ENCODE measurements at regions not wholly inside any gene's neighbourhood (a gene's known extent, or its start where the extent isn't known, plus 50 kb on each side); places are given as distances from the start of the nearest gene placed in this dataset.
"Not testable (repeated sequence)": the region's sequence is repeated elsewhere in the genome, so short reads cannot be mapped to it uniquely, and the experiment has no call there.

DNA sequence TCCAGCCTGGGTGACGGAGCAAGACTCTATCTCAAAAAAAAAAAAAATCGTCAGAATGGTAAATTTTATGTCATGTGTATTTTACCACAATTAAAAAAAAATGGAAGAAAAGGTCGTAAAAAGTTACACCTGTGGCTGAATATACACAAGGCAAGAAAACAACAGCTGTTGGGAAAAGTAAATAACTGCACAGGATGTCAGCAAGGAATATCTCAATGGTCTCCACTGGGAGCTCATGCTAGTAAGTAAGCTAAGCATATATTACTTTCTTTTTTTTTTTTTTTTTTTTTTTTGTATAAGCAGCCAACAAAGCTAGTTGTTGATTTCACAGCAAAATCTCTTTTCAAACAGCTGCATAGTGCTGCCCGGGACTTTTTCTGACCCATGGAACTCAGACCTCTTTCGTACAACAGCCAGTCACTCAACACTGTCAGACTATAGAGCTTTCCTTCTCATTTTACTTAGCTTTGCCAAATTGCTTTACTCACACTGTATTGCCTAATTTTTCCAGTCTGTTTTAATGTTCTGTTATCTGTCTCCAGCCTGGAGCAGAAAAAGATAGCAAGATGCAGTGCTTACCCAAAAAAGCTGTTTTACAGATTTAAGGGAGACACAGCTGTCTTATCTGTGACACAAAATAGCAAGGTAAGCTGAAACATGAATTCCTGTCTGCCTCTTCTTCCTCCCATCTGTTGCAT is 175.9 kb downstream of the ENC1 start:
- no peak for DNase-seq (ENCODE audit: extremely low read depth, low read depth, low spot score)

DNA sequence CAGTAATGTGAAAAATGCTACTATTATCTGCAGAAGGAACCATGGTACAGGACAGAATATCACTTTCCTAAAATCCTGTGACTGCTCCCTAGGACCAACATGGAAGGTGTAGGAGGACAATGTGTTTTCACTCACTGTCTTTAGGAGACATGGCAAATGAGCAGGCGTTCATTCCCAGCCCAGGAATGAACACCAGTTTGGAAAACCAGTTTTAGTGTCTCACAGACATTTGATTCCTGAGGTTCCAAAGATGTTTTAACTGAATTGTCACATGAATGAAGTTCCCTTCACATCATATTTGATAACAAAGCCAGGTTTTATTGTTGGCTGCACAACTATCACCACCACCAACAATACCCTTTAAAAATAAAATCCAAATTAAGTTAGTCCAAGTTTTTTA is 178.2 kb downstream of the ENC1 start:
- no peak for DNase-seq (ENCODE audit: extremely low read depth, low read depth, low spot score)

- DNase-seq (ENCODE audit: extremely low read depth, low read depth, low spot score): no peak
Measured at GRCh38 chr5:74461251-74461650, 179.3 kb downstream of the ENC1 start.

DNA sequence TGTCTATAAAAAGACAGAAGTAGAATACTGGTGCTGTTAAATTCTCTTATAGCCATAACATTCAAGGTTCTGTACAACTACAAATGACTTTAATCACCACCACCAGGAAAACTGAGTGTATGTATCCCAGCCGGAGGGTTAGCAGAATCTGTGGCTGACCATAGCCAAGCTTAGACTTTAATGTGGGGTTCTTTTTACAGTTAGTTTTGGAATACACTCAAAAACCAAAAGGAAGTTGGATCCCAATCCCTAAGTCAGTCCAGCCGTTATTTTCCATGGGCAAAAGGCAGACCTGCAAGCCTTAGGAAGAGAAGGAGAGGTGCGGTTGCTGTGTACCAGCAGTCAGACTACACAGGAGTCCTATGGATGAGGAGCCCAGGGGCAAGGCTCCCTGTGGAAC is 179.8 kb downstream of the ENC1 start:
- no peak for DNase-seq (ENCODE audit: extremely low read depth, low read depth, low spot score)

- no peak for DNase-seq (ENCODE audit: extremely low read depth, low read depth, low spot score)
Measured at GRCh38 chr5:74459984-74460383, 180.5 kb downstream of the ENC1 start.

DNA sequence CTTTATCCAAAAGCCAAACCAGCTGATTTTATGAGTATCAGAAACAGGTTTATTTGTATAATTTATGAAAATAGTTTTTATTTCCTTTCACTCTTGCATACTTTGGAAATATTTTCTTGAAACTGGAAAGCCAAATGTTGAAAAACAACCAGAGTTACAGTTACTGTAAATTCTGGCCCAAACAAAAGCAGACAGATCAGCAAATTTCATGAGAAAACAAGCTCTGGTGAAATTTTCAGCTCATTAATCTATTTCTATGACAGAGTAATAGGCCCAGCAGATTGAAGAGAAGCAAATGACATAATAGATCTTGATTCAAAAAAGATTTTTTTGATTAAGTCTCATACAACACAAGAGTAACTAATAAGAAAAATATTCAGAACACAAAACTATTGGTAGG is 182.7 kb downstream of the ENC1 start:
- no peak for DNase-seq (ENCODE audit: extremely low read depth, low read depth, low spot score)

- no peak for DNase-seq (ENCODE audit: extremely low read depth, low read depth, low spot score)
Measured at GRCh38 chr5:74454263-74455030, 186.1 kb downstream of the ENC1 start.

GRCh38 chr5:74452856-74453255 is 187.7 kb downstream of the ENC1 start:
- no peak for DNase-seq (ENCODE audit: extremely low read depth, low read depth, low spot score)

- no peak for DNase-seq (ENCODE audit: extremely low read depth, low read depth, low spot score)
Measured at GRCh38 chr5:74450095-74450494, 190.4 kb downstream of the ENC1 start.

DNA sequence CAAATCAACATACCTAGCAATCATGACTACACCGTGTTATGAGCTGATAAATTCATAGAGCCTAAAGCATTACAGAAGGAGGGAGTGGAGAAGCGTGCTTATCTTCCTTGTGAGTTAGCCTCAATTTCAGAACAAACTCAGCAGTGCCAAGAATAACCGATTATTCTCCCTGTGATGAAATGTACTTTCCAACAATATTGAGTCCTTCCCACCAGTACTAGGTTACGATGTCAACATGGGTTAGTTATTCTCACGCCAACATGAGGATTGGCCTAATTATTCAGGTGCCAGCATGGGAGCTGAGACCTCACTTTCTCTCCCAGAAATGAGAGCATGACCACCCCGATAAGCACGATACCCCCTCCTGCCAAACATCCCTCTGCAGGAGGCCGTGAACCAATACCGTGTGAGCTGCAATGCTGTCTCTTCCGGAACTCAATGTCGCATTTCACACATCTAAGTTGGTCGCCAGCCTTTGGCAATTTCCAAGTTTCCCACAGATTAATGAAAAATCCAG is 193.7 kb downstream of the ENC1 start:
- DNase-seq (ENCODE audit: extremely low read depth, low read depth, low spot score): no peak

DNA sequence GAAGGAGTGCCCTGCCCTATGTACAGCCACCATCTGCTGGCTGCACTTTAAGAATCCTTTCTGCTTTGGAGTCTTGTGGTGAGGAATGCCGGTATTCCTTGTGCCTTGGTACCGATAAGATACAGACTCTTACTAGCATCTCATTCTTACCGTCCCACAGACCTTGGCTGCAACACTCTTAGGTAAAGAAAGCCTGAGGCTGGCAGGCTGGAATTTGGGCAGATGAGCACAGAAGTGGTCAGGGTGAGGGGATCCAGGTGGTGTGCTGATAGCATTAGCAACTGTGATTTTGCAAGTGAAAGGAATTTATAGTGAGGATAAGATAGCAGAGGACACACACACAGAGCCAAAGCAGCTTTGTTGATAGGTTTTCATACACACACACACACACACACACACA is 198.1 kb downstream of the ENC1 start:
- no peak for DNase-seq (ENCODE audit: extremely low read depth, low read depth, low spot score)

DNA sequence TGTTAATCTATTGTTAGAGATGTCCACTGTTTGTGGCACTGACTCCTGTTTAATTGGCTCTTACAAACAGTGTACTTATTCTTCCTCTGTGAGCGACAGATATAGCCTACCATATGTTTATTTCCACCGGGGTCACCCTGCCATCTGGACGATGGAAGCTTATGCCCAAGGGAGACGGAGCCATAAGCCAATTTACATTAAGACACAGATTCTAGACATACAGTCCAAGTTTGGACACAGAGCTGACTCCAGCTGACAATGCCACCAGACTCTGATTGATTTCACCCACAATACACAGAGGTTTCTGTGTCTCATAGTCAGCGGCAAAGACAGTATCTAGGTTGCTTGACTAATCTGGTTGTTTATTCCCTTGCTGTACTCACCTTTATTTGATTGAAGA is 198.9 kb downstream of the ENC1 start:
- no peak for DNase-seq (ENCODE audit: extremely low read depth, low read depth, low spot score)

GRCh38 chr5:74440341-74440740 is 200.2 kb downstream of the ENC1 start:
- no peak for DNase-seq (ENCODE audit: extremely low read depth, low read depth, low spot score)

GRCh38 chr5:74437870-74438269 is 202.7 kb downstream of the ENC1 start:
- DNase-seq (ENCODE audit: extremely low read depth, low read depth, low spot score): not testable (repeated sequence)

- DNase-seq (ENCODE audit: extremely low read depth, low read depth, low spot score): no peak
Measured at GRCh38 chr5:74433896-74434829, 206.4 kb downstream of the ENC1 start.

DNA sequence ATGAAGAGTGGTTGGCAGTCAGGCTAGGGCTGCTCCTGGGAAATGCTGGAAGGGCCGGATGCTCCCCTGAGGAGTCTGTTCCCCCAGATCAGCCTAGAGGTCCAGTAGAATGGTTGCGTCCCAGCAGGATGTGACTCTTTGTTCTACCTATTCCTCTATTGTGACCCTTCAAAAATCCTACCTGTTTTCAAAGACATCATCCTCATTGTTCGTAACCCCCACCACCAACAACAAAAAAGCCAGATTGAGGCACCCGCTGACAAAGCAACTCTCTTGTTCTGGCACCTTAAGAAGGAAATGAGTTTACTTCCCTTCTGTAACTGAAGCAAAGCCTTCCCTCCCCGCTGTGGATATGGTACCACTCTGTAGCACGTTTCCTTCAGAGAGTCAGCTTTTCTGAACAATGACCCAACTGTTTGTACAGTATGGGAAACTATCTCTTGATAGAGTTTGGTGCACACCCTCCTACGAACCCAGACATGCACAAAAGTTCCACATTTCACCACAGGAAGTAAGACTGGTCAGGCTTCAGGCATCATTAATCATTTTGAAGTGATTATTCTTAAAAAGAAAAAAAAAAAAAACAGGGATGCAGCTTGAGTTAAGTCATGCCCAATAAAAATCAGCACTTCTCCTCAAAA is 207.2 kb downstream of the ENC1 start:
- DNase-seq (ENCODE audit: extremely low read depth, low read depth, low spot score): peak; percentile 63

GRCh38 chr5:74432721-74433120 is 207.8 kb downstream of the ENC1 start:
- DNase-seq (ENCODE audit: extremely low read depth, low read depth, low spot score): no peak

GRCh38 chr5:74432216-74432615 is 208.3 kb downstream of the ENC1 start:
- DNase-seq (ENCODE audit: extremely low read depth, low read depth, low spot score): no peak

- DNase-seq (ENCODE audit: extremely low read depth, low read depth, low spot score): no peak
Measured at GRCh38 chr5:74431290-74431669, 209.2 kb downstream of the ENC1 start.

DNA sequence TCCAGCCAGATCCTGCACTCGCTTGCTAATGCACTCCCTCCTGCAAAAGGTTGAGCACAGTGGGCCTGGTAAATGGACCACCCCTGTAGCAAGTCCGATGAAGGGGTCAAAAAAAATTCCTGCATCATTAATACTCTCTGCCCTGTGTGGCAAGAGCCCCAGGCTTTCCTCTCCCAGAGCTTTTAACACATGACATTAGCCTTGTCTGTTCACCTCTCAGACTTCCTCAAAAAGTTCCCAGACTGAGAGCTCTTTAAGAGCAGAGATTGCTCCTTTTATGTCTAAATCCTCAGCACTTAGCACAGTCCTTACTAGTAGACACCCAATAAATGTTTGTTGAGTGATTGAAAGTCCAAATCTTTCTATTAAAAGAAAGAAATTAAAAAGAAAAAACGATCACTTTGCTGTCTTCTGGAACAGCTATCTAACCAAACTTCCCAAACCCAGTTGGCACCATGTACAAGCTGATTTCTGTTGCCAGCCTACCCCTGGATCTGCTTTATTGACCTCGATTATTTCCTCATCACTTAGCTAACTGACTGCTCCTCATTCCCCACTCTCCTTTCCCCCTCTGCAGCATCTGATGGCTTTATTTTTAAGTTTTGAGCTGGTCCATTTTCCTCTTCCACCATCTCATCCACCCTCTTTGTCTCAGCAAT is 209.8 kb downstream of the ENC1 start:
- no peak for DNase-seq (ENCODE audit: extremely low read depth, low read depth, low spot score)

Data from glomerular endothelial cell (primary cell).